ENCODE measurements at regions not wholly inside any gene's neighbourhood (a gene's known extent, or its start where the extent isn't known, plus 50 kb on each side); places are given as distances from the start of the nearest gene placed in this dataset.

GRCh38 chr5:72656331-72656730 lies 149.1 kb upstream of the ZNF366 start:
- TF ChIP-seq CTCF (IDR thresholded peaks at IDR 0.05; ENCODE audit: low read length) (no peak), EZH2 (IDR thresholded peaks at IDR 0.05; ENCODE audit: borderline replicate concordance, low read length) (no peak)

Measured in OCI-LY1 (cell line).